Activated T-helper 2 cell treated with anti-CD3 and anti-CD28 coated beads, Interferon-gamma antibody, Interleukin-2, Interleukin-4, amounts not matched to agents 10 μg/mL and 5 μg/mL and 100 μg/mL, durations not matched to agents 14 hours and 24 hours and 36 hours (primary cell): ENCODE measurements at regions not wholly inside any gene's neighbourhood (a gene's known extent, or its start where the extent isn't known, plus 50 kb on each side); places are given as distances from the start of the nearest gene placed in this dataset.

Source experiments
- DNase-seq: peaks from one replicate; pipeline ENCODE4 v3.0.0; 2021; ENCODE audit warnings: low spot score
- H3K27ac Mint-ChIP-seq: one replicate; pipeline ENCODE4 v1.8.0; 2021; ENCODE audit warnings: mixed read lengths
- H3K27me3 Mint-ChIP-seq: one replicate; pipeline ENCODE4 v1.8.0; 2021; ENCODE audit warnings: low read depth, mixed read lengths
- H3K36me3 Mint-ChIP-seq: one replicate; pipeline ENCODE4 v1.8.0; 2021; ENCODE audit warnings: low read depth, mixed read lengths
- H3K4me1 Mint-ChIP-seq: one replicate; pipeline ENCODE4 v1.8.0; 2021; ENCODE audit warnings: low read depth, mixed read lengths
- H3K4me3 Mint-ChIP-seq: one replicate; pipeline ENCODE4 v1.8.0; 2021; ENCODE audit warnings: low read depth, mild to moderate bottlenecking, moderate library complexity, mixed read lengths
- H3K9me3 Mint-ChIP-seq: one replicate; pipeline ENCODE4 v1.8.0; 2021; ENCODE audit warnings: mixed read lengths
- intact Hi-C: fragments of 100-400 bp; cut with micrococcal nuclease; formaldehyde crosslinking; loops from one replicate; pipeline ENCODE4 v1.15.1; 2023

DNA sequence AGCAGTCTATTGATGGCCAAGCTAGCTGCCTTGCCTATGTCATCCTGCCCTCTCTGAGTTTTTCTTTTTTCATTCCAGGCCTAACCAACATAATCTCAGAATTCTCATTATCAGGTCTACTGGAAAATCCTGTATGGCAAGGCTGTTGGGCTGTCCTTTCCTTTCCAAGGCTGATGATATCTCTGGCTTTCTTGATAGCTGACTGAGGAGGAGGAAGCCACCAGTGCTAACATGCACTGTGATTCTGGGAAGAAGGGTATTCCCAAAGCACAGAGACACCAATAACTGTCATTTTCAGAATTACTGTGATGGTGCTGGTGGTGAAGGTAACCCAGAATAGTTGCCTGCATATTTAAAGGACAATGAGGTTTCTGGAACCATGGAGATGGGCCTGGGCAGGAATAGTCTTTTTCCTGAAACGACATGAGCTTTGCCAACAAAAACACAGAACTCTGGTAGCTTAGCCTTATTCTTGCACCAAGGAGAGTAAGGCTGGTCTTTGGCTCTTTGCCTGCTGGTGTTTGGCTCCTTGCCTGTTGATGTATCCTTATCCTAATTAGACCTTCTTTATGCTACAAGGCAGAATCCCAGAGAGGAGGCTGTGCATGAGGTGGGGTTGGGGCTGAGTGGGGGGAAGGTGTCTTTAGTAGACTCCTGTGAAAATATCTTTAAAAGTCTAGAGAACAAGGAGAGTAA, 157.4 kb downstream of the TNFSF18 start:
- no peak overlapping the region for H3K4me3 Mint-ChIP-seq
- no peaks in the 10 kb centered on the region for H3K36me3 Mint-ChIP-seq
- peaks cover 31% of the 10 kb centered on the region for H3K4me1 Mint-ChIP-seq
- intact Hi-C loops = no loop called here
- H3K27ac Mint-ChIP-seq = no peak overlapping the region
- no peaks in the 10 kb centered on the region for H3K9me3 Mint-ChIP-seq
- DNase-seq = no peak
- peaks cover 54% of the 10 kb centered on the region for H3K27me3 Mint-ChIP-seq

DNA sequence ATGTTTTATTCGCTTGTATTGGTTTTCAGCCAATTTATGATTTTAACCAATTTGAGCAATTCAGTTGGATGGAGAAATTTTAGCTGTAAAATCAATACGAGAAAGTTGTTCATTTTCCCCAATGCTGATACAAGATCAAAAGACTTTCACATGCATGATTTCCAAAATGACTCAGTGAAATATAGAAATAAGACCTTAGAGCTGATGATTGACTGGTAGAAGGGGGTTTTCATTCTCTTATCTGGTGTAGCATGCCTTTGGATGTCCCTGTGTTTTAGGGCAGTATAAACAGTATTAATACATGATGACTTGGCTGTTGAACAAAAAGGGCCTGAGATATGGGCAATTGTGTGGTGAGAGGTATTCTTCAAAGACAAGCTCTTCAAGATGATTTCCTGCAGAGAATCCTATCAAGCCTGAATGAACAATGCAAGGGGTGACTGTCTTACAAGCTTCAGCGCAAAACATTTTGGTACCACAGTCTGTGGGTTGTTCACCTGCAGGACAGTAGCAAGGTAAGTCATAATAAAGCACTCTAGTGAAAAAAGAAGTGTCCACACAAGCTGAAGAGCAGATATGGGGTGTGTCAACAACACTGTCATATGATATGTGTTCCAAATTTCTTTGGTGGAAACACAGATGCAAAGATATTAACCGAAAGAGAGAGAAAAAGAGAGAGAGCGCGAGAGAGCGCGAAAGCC, 156.2 kb downstream of the TNFSF18 start:
- peaks cover 38% of the 10 kb centered on the region for H3K4me1 Mint-ChIP-seq
- H3K9me3 Mint-ChIP-seq = no peaks in the 10 kb centered on the region
- H3K27ac Mint-ChIP-seq = peak overlapping the region; percentile 0
- H3K27me3 Mint-ChIP-seq = peaks cover 49% of the 10 kb centered on the region
- peak overlapping the region; percentile 59 for H3K4me3 Mint-ChIP-seq
- DNase-seq = no peak
- intact Hi-C loops = loop anchor here (1.0 to 2.0 kb wide), 7 partner anchors 11 to 149 kb away; no protein-coding TSS in a partner anchor
- no peaks in the 10 kb centered on the region for H3K36me3 Mint-ChIP-seq

DNA sequence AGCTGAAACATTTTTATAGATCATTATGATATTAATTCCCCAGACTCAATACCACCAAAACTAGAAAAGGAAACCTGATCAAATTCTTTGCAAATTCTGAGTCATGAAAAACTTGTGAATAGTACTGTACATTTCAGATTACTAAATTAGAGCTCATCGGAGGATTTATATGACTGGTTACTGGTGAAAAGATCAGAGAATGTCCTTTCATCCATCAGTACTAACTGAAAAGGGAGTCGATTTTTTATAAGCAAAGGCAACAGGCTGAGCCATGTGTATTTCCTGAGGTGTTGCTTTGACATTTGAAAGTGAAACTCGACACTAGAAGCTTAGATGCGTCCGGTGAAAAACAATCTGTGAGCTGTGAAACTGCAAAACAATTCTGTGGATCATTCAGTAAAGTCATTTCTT, 155.7 kb downstream of the TNFSF18 start:
- DNase-seq = peak; percentile 20
- Mint-ChIP-seq H3K27me3 (peaks cover 46% of the 10 kb centered on the region), H3K27ac (peak overlapping the region; percentile 0), H3K4me1 (peaks cover 39% of the 10 kb centered on the region), H3K36me3 (no peaks in the 10 kb centered on the region), H3K9me3 (no peaks in the 10 kb centered on the region), H3K4me3 (peak overlapping the region; percentile 59)
- intact Hi-C loops = loop anchor here (1.0 to 2.0 kb wide), 6 partner anchors 12 to 150 kb away; no protein-coding TSS in a partner anchor

DNA sequence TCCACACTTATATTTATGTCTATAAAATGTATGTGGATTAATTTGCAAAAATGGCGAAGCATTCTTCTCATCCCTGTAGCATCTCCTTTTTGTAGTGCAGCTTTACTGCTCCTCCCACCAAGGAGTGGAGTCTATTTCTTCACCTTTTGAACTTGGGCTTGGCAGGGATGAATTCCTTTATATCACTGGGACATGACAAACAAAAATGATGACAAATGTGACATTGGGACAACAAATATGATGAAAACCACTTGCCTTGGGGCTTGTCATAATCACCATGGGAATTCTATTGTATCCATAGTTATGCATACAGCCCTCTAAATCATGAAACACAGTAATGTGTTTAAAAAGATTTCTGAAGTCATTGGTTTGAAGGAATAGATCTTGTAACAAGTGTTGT, 155.0 kb downstream of the TNFSF18 start:
- peaks cover 46% of the 10 kb centered on the region for H3K27me3 Mint-ChIP-seq
- no peaks in the 10 kb centered on the region for H3K36me3 Mint-ChIP-seq
- no peak overlapping the region for H3K4me3 Mint-ChIP-seq

DNA sequence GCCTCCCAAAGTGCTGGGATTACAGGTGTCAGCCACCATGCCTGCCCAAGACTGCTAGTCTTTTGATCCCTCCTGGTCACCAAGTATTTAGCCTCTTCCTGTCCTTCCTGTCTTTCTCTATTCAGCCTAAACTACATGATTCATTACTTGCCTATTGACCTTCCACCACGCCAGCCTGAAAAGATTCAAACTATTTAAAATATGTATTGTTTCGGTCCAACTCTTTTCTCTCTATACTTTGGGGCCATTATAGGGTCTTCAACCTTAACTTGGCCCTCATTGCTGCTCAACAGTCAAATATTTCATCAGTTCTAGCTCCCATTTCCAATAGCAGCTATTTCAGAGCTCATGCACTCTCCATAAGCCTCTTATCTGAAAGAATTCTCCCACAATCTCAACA, 153.0 kb downstream of the TNFSF18 start:
- Mint-ChIP-seq H3K27me3 (peaks cover 41% of the 10 kb centered on the region), H3K4me3 (no peak overlapping the region), H3K36me3 (no peaks in the 10 kb centered on the region), H3K27ac (no peak overlapping the region), H3K9me3 (no peaks in the 10 kb centered on the region), H3K4me1 (peaks cover 43% of the 10 kb centered on the region)
- DNase-seq = no peak
- intact Hi-C loops = no loop called here

More for the DNA sequence above, 155.0 kb downstream of the TNFSF18 start:
- peaks cover 42% of the 10 kb centered on the region for H3K4me1 Mint-ChIP-seq
- intact Hi-C loops = loop anchor here (1.0 to 2.0 kb wide), 6 partner anchors 12 to 150 kb away; no protein-coding TSS in a partner anchor
- DNase-seq = no peak
- no peaks in the 10 kb centered on the region for H3K9me3 Mint-ChIP-seq
- no peak overlapping the region for H3K27ac Mint-ChIP-seq

DNA sequence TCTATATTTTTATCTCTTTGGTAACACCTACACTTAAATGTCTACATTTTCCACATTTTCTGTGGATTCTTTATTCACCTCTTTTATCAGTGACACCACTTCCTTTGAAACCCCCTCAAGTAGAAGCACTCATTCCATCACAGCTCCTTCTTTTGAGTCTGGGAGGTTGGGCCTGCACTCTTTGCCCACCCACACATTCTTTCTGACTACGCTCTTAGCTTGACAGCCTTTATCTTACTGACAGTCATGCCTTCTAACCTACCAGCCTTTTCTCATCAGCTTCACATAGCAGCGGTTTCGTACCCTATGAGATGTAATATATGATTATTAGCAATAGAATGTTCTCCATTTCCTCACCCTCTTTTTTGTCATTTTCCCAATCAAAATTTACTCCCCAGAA, 151.9 kb downstream of the TNFSF18 start:
- Mint-ChIP-seq H3K27me3 (peaks cover 42% of the 10 kb centered on the region), H3K36me3 (no peaks in the 10 kb centered on the region), H3K9me3 (no peaks in the 10 kb centered on the region), H3K4me1 (peaks cover 34% of the 10 kb centered on the region), H3K27ac (peak overlapping the region; percentile 25), H3K4me3 (no peak overlapping the region)
- intact Hi-C loops = no loop called here
- DNase-seq = no peak

DNA sequence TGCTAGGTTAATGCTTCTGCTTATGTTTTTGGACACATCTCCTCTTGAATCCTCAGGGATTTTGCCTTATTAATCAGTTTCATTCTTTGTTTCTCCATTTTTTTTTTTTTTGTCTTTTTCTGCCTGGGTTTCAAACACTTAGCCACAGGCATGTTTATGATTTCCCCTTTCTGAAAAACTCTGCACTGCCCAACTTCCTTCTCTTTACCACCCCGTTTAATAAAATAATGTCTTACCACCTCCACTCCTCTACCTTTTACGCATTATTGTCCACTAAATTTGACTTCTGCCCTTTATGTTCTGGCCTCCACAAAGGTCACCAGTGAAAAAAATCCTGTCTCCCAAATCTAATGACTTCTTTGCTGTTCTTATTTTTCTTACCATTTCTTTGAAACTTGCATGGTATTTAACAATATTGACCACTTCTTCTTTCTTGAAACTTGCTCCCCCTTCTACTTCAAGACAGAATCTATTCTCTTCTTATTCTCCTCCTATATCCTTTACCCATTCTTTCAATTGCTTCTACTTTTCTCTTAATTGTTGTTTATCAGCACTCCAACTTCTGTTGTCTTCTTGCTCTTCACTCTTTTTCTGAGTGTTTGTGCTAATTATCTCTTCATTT, 150.3 kb downstream of the TNFSF18 start:
- DNase-seq = no peak
- no peaks in the 10 kb centered on the region for H3K36me3 Mint-ChIP-seq
- H3K27ac Mint-ChIP-seq = no peak overlapping the region
- intact Hi-C loops = no loop called here
- no peaks in the 10 kb centered on the region for H3K9me3 Mint-ChIP-seq
- peaks cover 21% of the 10 kb centered on the region for H3K4me1 Mint-ChIP-seq
- peaks cover 52% of the 10 kb centered on the region for H3K27me3 Mint-ChIP-seq
- no peak overlapping the region for H3K4me3 Mint-ChIP-seq

DNA sequence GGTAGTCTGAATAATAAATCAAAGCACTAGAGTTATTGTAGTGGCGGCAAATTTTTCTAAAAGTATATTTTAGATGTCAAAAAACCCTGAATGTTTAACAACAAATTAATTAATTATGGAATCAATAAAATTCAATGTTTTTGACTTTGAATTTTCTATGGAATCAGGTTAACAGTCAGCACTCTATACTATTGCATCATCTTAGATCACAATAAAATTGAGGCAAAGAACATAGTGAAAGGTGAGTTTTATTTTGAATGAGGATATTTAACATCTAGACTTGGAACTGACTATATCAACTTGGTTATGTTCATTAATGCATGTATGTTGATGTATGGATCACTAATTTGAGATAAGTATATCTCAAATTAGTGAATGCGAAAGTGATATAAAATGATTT, 148.5 kb downstream of the TNFSF18 start:
- no peak overlapping the region for H3K27ac Mint-ChIP-seq
- intact Hi-C loops = no loop called here
- H3K9me3 Mint-ChIP-seq = no peaks in the 10 kb centered on the region
- DNase-seq = no peak
- H3K4me3 Mint-ChIP-seq = no peak overlapping the region
- no peaks in the 10 kb centered on the region for H3K36me3 Mint-ChIP-seq
- H3K4me1 Mint-ChIP-seq = peaks cover 27% of the 10 kb centered on the region
- H3K27me3 Mint-ChIP-seq = peaks cover 51% of the 10 kb centered on the region

DNA sequence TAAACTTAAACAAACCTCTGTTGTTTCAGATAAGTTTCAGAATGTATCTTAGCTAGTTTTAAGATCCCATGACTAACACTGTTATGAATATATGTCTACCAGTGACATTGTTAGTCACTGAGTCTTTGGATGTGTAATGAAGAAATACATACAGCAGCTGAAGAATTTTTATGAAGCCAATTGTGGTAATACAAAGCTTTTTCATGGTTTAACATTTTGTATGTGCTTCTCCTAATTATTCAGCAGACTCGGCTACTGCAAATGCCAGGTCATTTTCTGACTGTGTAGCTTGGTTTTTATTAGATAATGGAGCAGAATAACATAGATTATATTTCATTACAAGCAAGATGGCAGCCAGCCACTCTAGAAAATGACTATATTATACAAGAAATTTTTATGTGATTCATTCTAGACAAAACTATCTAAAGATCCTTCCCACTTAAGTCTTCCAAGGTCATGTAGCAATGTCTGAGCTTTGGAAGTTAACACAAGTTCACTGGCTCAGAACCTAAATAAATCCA, 147.8 kb downstream of the TNFSF18 start:
- DNase-seq = no peak
- Mint-ChIP-seq H3K4me3 (no peak overlapping the region), H3K27ac (no peak overlapping the region), H3K4me1 (peaks cover 25% of the 10 kb centered on the region), H3K27me3 (peaks cover 47% of the 10 kb centered on the region), H3K9me3 (peaks cover 3% of the 10 kb centered on the region), H3K36me3 (no peaks in the 10 kb centered on the region)
- intact Hi-C loops = no loop called here

DNA sequence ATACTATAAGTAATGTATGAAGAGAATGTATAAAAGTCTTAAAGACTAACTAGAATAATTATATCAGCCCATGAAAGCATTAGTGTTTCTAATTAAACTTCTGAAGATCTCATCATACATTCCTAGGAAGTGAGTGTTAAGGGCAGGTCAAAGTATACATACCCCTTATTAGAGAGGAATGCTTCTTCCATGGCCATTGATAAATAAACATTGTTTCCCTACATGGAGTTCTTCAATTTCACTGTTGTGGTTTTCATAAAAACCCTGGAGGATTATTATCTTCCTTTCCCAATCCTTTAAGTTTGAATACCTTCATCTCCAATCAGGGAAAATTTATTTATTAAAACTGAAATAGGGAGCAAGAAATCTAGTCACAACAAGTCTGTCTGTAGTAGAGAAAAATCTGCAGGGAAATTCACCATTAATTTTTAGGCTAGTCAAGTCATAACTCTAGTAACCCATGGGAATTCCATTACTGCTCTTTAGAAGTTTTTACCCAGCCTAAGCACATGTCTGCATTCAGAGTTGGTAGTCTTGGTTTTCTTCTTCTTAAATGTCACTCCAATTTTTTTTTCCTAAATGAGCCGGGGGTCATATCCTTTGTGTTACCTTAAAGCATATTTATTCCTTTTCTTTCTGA, 147.0 kb downstream of the TNFSF18 start:
- H3K27me3 Mint-ChIP-seq = peaks cover 49% of the 10 kb centered on the region
- peaks cover 11% of the 10 kb centered on the region for H3K9me3 Mint-ChIP-seq
- H3K4me3 Mint-ChIP-seq = no peak overlapping the region
- H3K4me1 Mint-ChIP-seq = peaks cover 25% of the 10 kb centered on the region
- intact Hi-C loops = no loop called here
- no peaks in the 10 kb centered on the region for H3K36me3 Mint-ChIP-seq
- DNase-seq = no peak
- no peak overlapping the region for H3K27ac Mint-ChIP-seq

DNA sequence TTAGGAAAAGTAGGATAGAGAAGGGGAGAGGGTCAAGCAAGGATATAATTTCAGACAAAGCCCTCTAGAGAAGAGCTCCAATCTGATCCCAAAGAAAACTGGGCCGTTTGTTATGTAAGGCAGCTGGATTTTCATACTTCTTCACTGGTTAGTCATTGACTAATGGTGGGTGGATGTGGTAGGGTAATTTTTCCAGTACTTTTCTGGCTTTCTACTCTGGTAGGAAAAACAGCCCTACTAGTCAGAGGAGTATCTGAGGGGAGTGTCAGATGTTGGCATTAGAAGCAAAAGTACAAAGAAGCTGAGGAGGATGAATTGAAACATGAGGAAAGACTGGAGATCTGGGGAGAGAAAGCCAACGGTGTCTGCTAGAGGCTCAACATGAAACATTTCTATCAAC, 145.3 kb downstream of the TNFSF18 start:
- intact Hi-C loops = no loop called here
- H3K4me3 Mint-ChIP-seq = no peak overlapping the region
- no peak overlapping the region for H3K27ac Mint-ChIP-seq
- no peaks in the 10 kb centered on the region for H3K36me3 Mint-ChIP-seq
- H3K27me3 Mint-ChIP-seq = peaks cover 45% of the 10 kb centered on the region
- peaks cover 11% of the 10 kb centered on the region for H3K9me3 Mint-ChIP-seq
- H3K4me1 Mint-ChIP-seq = peaks cover 17% of the 10 kb centered on the region
- DNase-seq = no peak

DNA sequence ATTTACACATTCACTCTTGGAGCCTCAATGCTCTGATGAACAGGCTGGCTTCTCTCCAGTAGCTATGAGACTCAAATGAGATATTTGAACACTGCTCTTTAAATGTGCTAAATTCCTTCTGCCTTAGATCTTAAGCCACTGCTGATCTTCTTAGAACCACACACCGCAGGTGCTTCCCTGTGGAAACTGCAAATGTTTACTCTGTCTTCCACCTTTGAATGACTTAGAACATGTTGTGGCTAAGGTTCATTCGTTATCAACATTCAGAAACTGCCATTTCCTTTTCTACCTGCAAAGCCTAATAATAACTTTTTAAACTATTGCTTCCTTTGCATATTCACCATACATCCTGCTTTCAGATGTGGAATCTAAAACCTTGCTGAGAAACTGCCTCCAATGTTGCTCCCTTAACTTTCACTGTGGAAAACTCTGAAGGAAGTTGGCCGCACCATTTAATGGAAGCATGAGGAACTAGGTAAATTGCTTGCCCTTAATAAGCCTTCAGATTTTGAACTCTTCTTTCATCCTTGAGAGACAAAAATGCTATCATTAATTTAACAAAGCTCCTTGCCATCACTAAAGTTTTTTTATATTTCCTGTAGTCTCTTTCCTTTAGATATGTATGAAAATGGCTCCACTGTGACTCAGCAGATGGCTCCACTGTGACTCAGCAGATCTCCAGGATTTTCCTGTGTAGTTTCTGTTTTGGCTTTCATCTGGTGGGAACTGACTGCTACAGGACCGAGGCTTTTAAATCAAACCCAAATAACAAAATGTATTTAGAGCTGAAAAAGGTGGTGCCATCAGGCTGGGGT, 143.8 kb downstream of the TNFSF18 start:
- Mint-ChIP-seq H3K4me1 (peaks cover 14% of the 10 kb centered on the region), H3K27me3 (peaks cover 36% of the 10 kb centered on the region), H3K4me3 (no peak overlapping the region), H3K9me3 (peaks cover 11% of the 10 kb centered on the region), H3K36me3 (no peaks in the 10 kb centered on the region), H3K27ac (no peak overlapping the region)
- DNase-seq = no peak
- intact Hi-C loops = no loop called here
